HCT116 (cell line): ENCODE measurements at regions not wholly inside any gene's neighbourhood (a gene's known extent, or its start where the extent isn't known, plus 50 kb on each side); places are given as distances from the start of the nearest gene placed in this dataset.

ENCODE experiments used
- ATAC-seq: fragments of 200-7000 bp; cut with Tn5 transposase; 2 replicates; pipeline ENCODE4 v1.9.1; 2020; ENCODE audit warnings: mild to moderate bottlenecking, moderate library complexity
- BruUV-seq: library from RNA; stranded (reverse); fragments of 400-500 nt; replicated peaks from 2 replicates; lab custom pipeline; 2021; lab: Mats Ljungman, UMichigan
- CTCF ChIA-PET: fragments of 300-600 bp; sonication (Branson Sonifier 250); formaldehyde crosslinking; loops from one replicate; lab custom pipeline; 2021; ENCODE audit warnings: antibody characterized with exemption; lab: Charles Lee
- POLR2A ChIA-PET: fragments of 300-600, 350-600 bp; sonication (Branson Sonifier 250); formaldehyde crosslinking; loops from one replicate; lab custom pipeline; 2021; ENCODE audit warnings: antibody characterized with exemption; lab: Charles Lee
- RAD21 ChIA-PET, 2 experiments: fragments of 300-600 bp; sonication (Branson Sonifier 250); formaldehyde crosslinking; loops; one replicate each; lab custom pipeline; 2023; ENCODE audit warnings: low total read pairs in 2 of 2; ENCODE audit not compliant: uncharacterized antibody in 2 of 2, unreplicated experiment in 2 of 2, low non-redundant PET in 1 of 2; lab: Charles Lee
- DNase-seq: peaks from one replicate; pipeline ENCODE4 v3.0.0-alpha.2; 2010; ENCODE audit warnings: low read depth, low spot score
- H2AFZ ChIP-seq: fragments of 200-600 bp; shearing (Covaris generic), sonication (generic); 2 replicates; pipeline ENCODE4 v1.6.1; 2017; ENCODE audit warnings: low read depth, mixed run types, mixed read lengths, antibody characterized with exemption, low read length; ENCODE audit not compliant: poor library complexity, severe bottlenecking
- H3K27ac ChIP-seq: 2 replicates; pipeline ENCODE4 v1.5.1; 2012; ENCODE audit warnings: low read depth, low read length
- H3K27me3 ChIP-seq: fragments of 200-600 bp; sonication (generic); 2 replicates; pipeline ENCODE4 v1.6.1; 2016; ENCODE audit warnings: mixed run types, low read length, mixed read lengths; ENCODE audit not compliant: insufficient read depth
- H3K36me3 ChIP-seq, 2 experiments: fragments of 200-500 bp in 1 of 2; fragments of 200-600 bp in 1 of 2; sonication (Bioruptor generic) in 1 of 2; sonication (generic) in 1 of 2; 2 replicates each; pipeline versions ENCODE4 v1.5.1 to v1.6.1; 2014 to 2016; ENCODE audit warnings: low read length in 2 of 2, inconsistent platforms in 1 of 2, mixed read lengths in 1 of 2, mixed run types in 1 of 2; ENCODE audit not compliant: insufficient read depth in 2 of 2, control insufficient read depth in 1 of 2
- H3K4me1 ChIP-seq, 2 experiments: fragments of 200-600 bp in 1 of 2; sonication (generic) in 1 of 2; 2 replicates each; pipeline versions ENCODE4 v1.5.1 to v1.6.1; 2012 to 2017; ENCODE audit warnings: low read length in 2 of 2, inconsistent platforms in 1 of 2, mild to moderate bottlenecking in 1 of 2, mixed read lengths in 1 of 2, mixed run types in 1 of 2, moderate library complexity in 1 of 2; ENCODE audit not compliant: insufficient read depth in 2 of 2, control insufficient read depth in 1 of 2
- H3K4me2 ChIP-seq: fragments of 200-600 bp; sonication (generic); 2 replicates; pipeline ENCODE4 v1.6.1; 2017; ENCODE audit warnings: mixed run types, low read length, mixed read lengths
- H3K4me3 ChIP-seq, 2 experiments: fragments of 200-600 bp in 1 of 2; sonication (generic) in 1 of 2; replicated peaks in 1 of 2; 2 replicates each; pipeline ENCODE4 v1.5.1; 2011 to 2016; ENCODE audit warnings: low read length in 2 of 2, control low read depth in 1 of 2, low read depth in 1 of 2, mild to moderate bottlenecking in 1 of 2, mixed read lengths in 1 of 2, mixed run types in 1 of 2
- H3K79me2 ChIP-seq: fragments of 200-600 bp; sonication (generic); 2 replicates; pipeline ENCODE4 v1.6.1; 2017; ENCODE audit warnings: mild to moderate bottlenecking, mixed run types, low read length, moderate library complexity, mixed read lengths; ENCODE audit not compliant: insufficient read depth
- H3K9ac ChIP-seq: fragments of 200-600 bp; sonication (generic); 2 replicates; pipeline ENCODE4 v1.6.1; 2016; ENCODE audit warnings: low read length, mixed read lengths
- H3K9me2 ChIP-seq: fragments of 200-600 bp; sonication (generic), shearing (Covaris generic); 2 replicates; pipeline ENCODE4 v1.6.1; 2017; ENCODE audit warnings: mixed run types, mild to moderate bottlenecking, moderate library complexity; ENCODE audit not compliant: insufficient read depth
- H3K9me3 ChIP-seq, 2 experiments: fragments of 200-500 bp in 1 of 2; fragments of 200-600 bp in 1 of 2; sonication (Bioruptor generic) in 1 of 2; sonication (generic) in 1 of 2; 2 replicates each; pipeline ENCODE4 v1.6.1; 2014 to 2017; ENCODE audit warnings: low read length in 2 of 2, mixed read lengths in 2 of 2, inconsistent platforms in 1 of 2, low read depth in 1 of 2, mild to moderate bottlenecking in 1 of 2, mixed run types in 1 of 2, moderate library complexity in 1 of 2; ENCODE audit not compliant: control insufficient read depth in 1 of 2, insufficient read depth in 1 of 2
- H4K20me1 ChIP-seq: fragments of 200-600 bp; sonication (generic), shearing (Covaris generic); 2 replicates; pipeline ENCODE4 v1.6.1; 2017; ENCODE audit warnings: mixed run types, mild to moderate bottlenecking, moderate library complexity; ENCODE audit not compliant: insufficient read depth
- CBX3 ChIP-seq: IDR thresholded peaks from 2 replicates; pipeline ENCODE4 v1.6.1; 2012; ENCODE audit warnings: low read depth
- CEBPB ChIP-seq: IDR thresholded peaks from 2 replicates; pipeline ENCODE4 v1.6.1; 2012; ENCODE audit warnings: low read depth
- CTCF ChIP-seq, 3 experiments: fragments of 200-600 bp in 1 of 3; sonication (generic) in 1 of 3; IDR thresholded peaks in 2 of 3; conservative IDR thresholded peaks in 1 of 3; 2 replicates each; pipeline ENCODE4 v1.5.1; 2012 to 2017; ENCODE audit warnings: low read depth in 2 of 3, low read length in 2 of 3, antibody characterized with exemption in 1 of 3, borderline replicate concordance in 1 of 3, control low read depth in 1 of 3, mild to moderate bottlenecking in 1 of 3, mixed read lengths in 1 of 3, mixed run types in 1 of 3, moderate library complexity in 1 of 3; ENCODE audit not compliant: insufficient read depth in 1 of 3
- EZH2phosphoT487 ChIP-seq: fragments of 200-600 bp; IDR thresholded peaks from 2 replicates; pipeline ENCODE4 v1.6.1; 2018; ENCODE audit warnings: antibody characterized with exemption, borderline replicate concordance
- FOSL1 ChIP-seq: IDR thresholded peaks from 2 replicates; pipeline ENCODE4 v1.6.1; 2012; ENCODE audit warnings: low read depth
- JUND ChIP-seq: IDR thresholded peaks from 2 replicates; pipeline ENCODE4 v1.6.1; 2012
- POLR2AphosphoS5 ChIP-seq: IDR thresholded peaks from 2 replicates; pipeline ENCODE4 v1.6.1; 2011; ENCODE audit warnings: mild to moderate bottlenecking, low read depth, low read length, moderate library complexity
- SP1 ChIP-seq: IDR thresholded peaks from 2 replicates; pipeline ENCODE4 v1.6.1; 2012; ENCODE audit warnings: low read depth
- ZBTB33 ChIP-seq: IDR thresholded peaks from 2 replicates; pipeline ENCODE4 v1.6.1; 2011; ENCODE audit warnings: mild to moderate bottlenecking, low read length, moderate library complexity; ENCODE audit not compliant: insufficient replicate concordance; ENCODE audit errors: extremely low read depth
- ZNF274 ChIP-seq: fragments of 200-500 bp; sonication (Bioruptor generic); IDR thresholded peaks from 2 replicates; pipeline ENCODE4 v1.6.1; 2014; ENCODE audit warnings: mild to moderate bottlenecking, low read depth, low read length, inconsistent platforms
- intact Hi-C: fragments of 100-400 bp; cut with micrococcal nuclease; formaldehyde crosslinking; loops from 2 replicates; pipeline ENCODE4 v1.10.0; 2022
- TF ChIP-seq, protein P1 (sequence below): IDR thresholded peaks from 2 replicates; pipeline ENCODE4 v1.6.1; 2012; ENCODE audit warnings: low read depth

- no peak overlapping the region for H3K9ac ChIP-seq
- no peak overlapping the region for H3K27ac ChIP-seq
- BruUV-seq, result no TSS peak
- no peak overlapping the region for H3K4me2 ChIP-seq
- intact Hi-C loops, result no loop called here
- POLR2A ChIA-PET, result no interaction called here
- H3K36me3 ChIP-seq, result no peaks in the 10 kb centered on the region
- no peak for DNase-seq
- no peaks in the 10 kb centered on the region for H3K4me1 ChIP-seq
- RAD21 ChIA-PET, result no interaction called here
- no peak for TF ChIP-seq SP1
- no peak for TF ChIP-seq CEBPB
- TF ChIP-seq CBX3, result no peak
- no peak for TF ChIP-seq POLR2AphosphoS5
- TF ChIP-seq ZBTB33, result no peak
- no peak for TF ChIP-seq FOSL1
- TF ChIP-seq CTCF (IDR thresholded peaks at IDR 0.05 in 2 of 3, conservative IDR thresholded peaks at IDR 0.05 in 1 of 3; ENCODE audit: borderline replicate concordance in 1 of 3, insufficient read depth in 1 of 3, low read depth in 2 of 3, low read length in 2 of 3), result no peak
- TF ChIP-seq ZNF274, result no peak
- TF ChIP-seq JUND, result no peak
- TF ChIP-seq, protein P1, sequence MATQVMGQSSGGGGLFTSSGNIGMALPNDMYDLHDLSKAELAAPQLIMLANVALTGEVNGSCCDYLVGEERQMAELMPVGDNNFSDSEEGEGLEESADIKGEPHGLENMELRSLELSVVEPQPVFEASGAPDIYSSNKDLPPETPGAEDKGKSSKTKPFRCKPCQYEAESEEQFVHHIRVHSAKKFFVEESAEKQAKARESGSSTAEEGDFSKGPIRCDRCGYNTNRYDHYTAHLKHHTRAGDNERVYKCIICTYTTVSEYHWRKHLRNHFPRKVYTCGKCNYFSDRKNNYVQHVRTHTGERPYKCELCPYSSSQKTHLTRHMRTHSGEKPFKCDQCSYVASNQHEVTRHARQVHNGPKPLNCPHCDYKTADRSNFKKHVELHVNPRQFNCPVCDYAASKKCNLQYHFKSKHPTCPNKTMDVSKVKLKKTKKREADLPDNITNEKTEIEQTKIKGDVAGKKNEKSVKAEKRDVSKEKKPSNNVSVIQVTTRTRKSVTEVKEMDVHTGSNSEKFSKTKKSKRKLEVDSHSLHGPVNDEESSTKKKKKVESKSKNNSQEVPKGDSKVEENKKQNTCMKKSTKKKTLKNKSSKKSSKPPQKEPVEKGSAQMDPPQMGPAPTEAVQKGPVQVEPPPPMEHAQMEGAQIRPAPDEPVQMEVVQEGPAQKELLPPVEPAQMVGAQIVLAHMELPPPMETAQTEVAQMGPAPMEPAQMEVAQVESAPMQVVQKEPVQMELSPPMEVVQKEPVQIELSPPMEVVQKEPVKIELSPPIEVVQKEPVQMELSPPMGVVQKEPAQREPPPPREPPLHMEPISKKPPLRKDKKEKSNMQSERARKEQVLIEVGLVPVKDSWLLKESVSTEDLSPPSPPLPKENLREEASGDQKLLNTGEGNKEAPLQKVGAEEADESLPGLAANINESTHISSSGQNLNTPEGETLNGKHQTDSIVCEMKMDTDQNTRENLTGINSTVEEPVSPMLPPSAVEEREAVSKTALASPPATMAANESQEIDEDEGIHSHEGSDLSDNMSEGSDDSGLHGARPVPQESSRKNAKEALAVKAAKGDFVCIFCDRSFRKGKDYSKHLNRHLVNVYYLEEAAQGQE, result no peak
- TF ChIP-seq EZH2phosphoT487, result no peak
- TF ChIP-seq, all 23 proteins: peak for 0
- no peaks in the 10 kb centered on the region for H3K79me2 ChIP-seq
- H2AFZ ChIP-seq, result no peak overlapping the region
- H3K9me2 ChIP-seq, result no peaks in the 10 kb centered on the region
- no peak overlapping the region for H3K4me3 ChIP-seq
- H3K9me3 ChIP-seq, result no peaks in the 10 kb centered on the region
- CTCF ChIA-PET, result no interaction called here
- no peak for ATAC-seq
- H4K20me1 ChIP-seq, result no peaks in the 10 kb centered on the region
- no peaks in the 10 kb centered on the region for H3K27me3 ChIP-seq
Measured at GRCh38 chr3:110383356-110383755, 688.3 kb upstream of the NECTIN3 start.
